Hepatocyte (in vitro differentiated cells): ENCODE measurements at regions not wholly inside any gene's neighbourhood (a gene's known extent, or its start where the extent isn't known, plus 50 kb on each side); places are given as distances from the start of the nearest gene placed in this dataset.

Experiments
- DNase-seq: peaks from one replicate; pipeline ENCODE4 v3.0.0-alpha.2; 2016; ENCODE audit warnings: low spot score
- H2AFZ ChIP-seq: fragments of 200-600 bp; sonication (generic); 2 replicates; pipeline ENCODE4 v1.6.0; 2016; ENCODE audit warnings: antibody characterized with exemption, mild to moderate bottlenecking
- H3K27ac ChIP-seq: fragments of 200-600 bp; sonication (generic); 2 replicates; pipeline ENCODE4 v1.5.1; 2016; ENCODE audit warnings: mild to moderate bottlenecking
- H3K27me3 ChIP-seq: fragments of 200-600 bp; sonication (generic); 2 replicates; pipeline ENCODE4 v1.6.1; 2016
- H3K36me3 ChIP-seq: fragments of 200-600 bp; sonication (generic); replicated peaks from 2 replicates; pipeline ENCODE4 v1.5.1; 2016; ENCODE audit warnings: low read depth; ENCODE audit not compliant: insufficient read depth
- H3K4me1 ChIP-seq: fragments of 200-600 bp; sonication (generic); 2 replicates; pipeline ENCODE4 v1.5.1; 2016; ENCODE audit warnings: mild to moderate bottlenecking, moderate library complexity; ENCODE audit not compliant: insufficient read depth
- H3K4me2 ChIP-seq: fragments of 200-600 bp; sonication (generic); 2 replicates; pipeline ENCODE4 v1.6.0; 2016
- H3K4me3 ChIP-seq: fragments of 200-600 bp; sonication (generic); 2 replicates; pipeline ENCODE4 v1.5.1; 2016; ENCODE audit warnings: mild to moderate bottlenecking
- H3K79me2 ChIP-seq: fragments of 200-600 bp; sonication (generic); 2 replicates; pipeline ENCODE4 v1.6.0; 2017; ENCODE audit warnings: mild to moderate bottlenecking
- H3K9me2 ChIP-seq: fragments of 200-600 bp; sonication (generic); replicated peaks from 2 replicates; pipeline ENCODE4 v1.6.0; 2017; ENCODE audit warnings: mild to moderate bottlenecking; ENCODE audit not compliant: insufficient read depth
- H3K9me3 ChIP-seq: fragments of 200-600 bp; sonication (generic); 2 replicates; pipeline ENCODE4 v1.5.1; 2016; ENCODE audit warnings: low read depth, mild to moderate bottlenecking
- H4K20me1 ChIP-seq: fragments of 200-600 bp; sonication (generic); 2 replicates; pipeline ENCODE4 v1.6.0; 2016; ENCODE audit warnings: mild to moderate bottlenecking; ENCODE audit not compliant: insufficient read depth, poor library complexity, severe bottlenecking
- CTCF ChIP-seq: fragments of 200-600 bp; sonication (generic); IDR thresholded peaks from 2 replicates; pipeline ENCODE4 v1.5.1; 2016; ENCODE audit warnings: antibody characterized with exemption, mild to moderate bottlenecking; ENCODE audit not compliant: poor library complexity
- EZH2 ChIP-seq: fragments of 200-600 bp; sonication (generic); IDR thresholded peaks from 2 replicates; pipeline ENCODE4 v1.6.1; 2016; ENCODE audit warnings: antibody characterized with exemption, mild to moderate bottlenecking, borderline replicate concordance
- EZH2phosphoT487 ChIP-seq: fragments of 200-600 bp; sonication (generic); IDR thresholded peaks from one replicate; pipeline ENCODE4 v1.6.1; 2018; ENCODE audit warnings: antibody characterized with exemption, mild to moderate bottlenecking, low read depth, moderate library complexity; ENCODE audit not compliant: unreplicated experiment, severe bottlenecking
- WGBS: methylation state at CpG from one replicate; pipeline ENCODE4 v1.1.6; 2016; ENCODE audit warnings: low lambda C conversion rate; ENCODE audit errors: missing lambda C conversion rate; 5-methylcytosine and 5-hydroxymethylcytosine counted together

GRCh38 chr3:3589715-3590130 is 209.5 kb upstream of the LRRN1 start:
- Histone ChIP-seq H4K20me1 (no peaks in the 10 kb centered on the region), H2AFZ (no peak overlapping the region), H3K9me3 (no peaks in the 10 kb centered on the region), H3K27me3 (no peaks in the 10 kb centered on the region), H3K4me1 (no peaks in the 10 kb centered on the region), H3K79me2 (no peaks in the 10 kb centered on the region), H3K4me2 (no peak overlapping the region), H3K4me3 (no peak overlapping the region), H3K36me3 (no peaks in the 10 kb centered on the region), H3K27ac (no peak overlapping the region), H3K9me2 (no peaks in the 10 kb centered on the region)
- no peak for TF ChIP-seq EZH2
- TF ChIP-seq CTCF, result no peak
- no peak for TF ChIP-seq EZH2phosphoT487
- DNase-seq, result no peak
- 84% methylated on average over 3 of the region's 3 CpGs for WGBS

GRCh38 chr3:3587647-3587972 is 211.6 kb upstream of the LRRN1 start:
- no peak overlapping the region for H3K4me3 ChIP-seq
- DNase-seq, result no peak
- H3K4me2 ChIP-seq, result no peak overlapping the region
- no peaks in the 10 kb centered on the region for H4K20me1 ChIP-seq
- no peaks in the 10 kb centered on the region for H3K36me3 ChIP-seq
- no peak for TF ChIP-seq EZH2
- H3K9me3 ChIP-seq, result no peaks in the 10 kb centered on the region
- no peaks in the 10 kb centered on the region for H3K9me2 ChIP-seq
- WGBS, result 78% methylated on average over 4 of the region's 4 CpGs
- no peak overlapping the region for H3K27ac ChIP-seq
- H2AFZ ChIP-seq, result no peak overlapping the region
- no peaks in the 10 kb centered on the region for H3K27me3 ChIP-seq
- no peaks in the 10 kb centered on the region for H3K4me1 ChIP-seq
- no peaks in the 10 kb centered on the region for H3K79me2 ChIP-seq

GRCh38 chr3:3586843-3587646 is 212.2 kb upstream of the LRRN1 start:
- H4K20me1 ChIP-seq, result no peaks in the 10 kb centered on the region
- H3K27me3 ChIP-seq, result no peaks in the 10 kb centered on the region
- no peak overlapping the region for H3K4me3 ChIP-seq
- H3K4me2 ChIP-seq, result no peak overlapping the region
- no peak overlapping the region for H2AFZ ChIP-seq
- no peak for TF ChIP-seq EZH2
- no peak for TF ChIP-seq EZH2phosphoT487
- TF ChIP-seq CTCF, result no peak
- no peak overlapping the region for H3K27ac ChIP-seq
- no peaks in the 10 kb centered on the region for H3K4me1 ChIP-seq
- WGBS, result 66% methylated on average over 8 of the region's 8 CpGs
- no peak for DNase-seq
- no peaks in the 10 kb centered on the region for H3K36me3 ChIP-seq
- no peaks in the 10 kb centered on the region for H3K79me2 ChIP-seq
- no peaks in the 10 kb centered on the region for H3K9me2 ChIP-seq
- no peaks in the 10 kb centered on the region for H3K9me3 ChIP-seq

- no peak overlapping the region for H3K27ac ChIP-seq
- H3K4me1 ChIP-seq, result no peaks in the 10 kb centered on the region
- no peak overlapping the region for H3K4me2 ChIP-seq
- no peak for DNase-seq
- no peaks in the 10 kb centered on the region for H3K9me2 ChIP-seq
- no peaks in the 10 kb centered on the region for H3K27me3 ChIP-seq
- no peak overlapping the region for H2AFZ ChIP-seq
- WGBS, result 89% methylated on average over 3 of the region's 3 CpGs
- no peaks in the 10 kb centered on the region for H3K36me3 ChIP-seq
- no peaks in the 10 kb centered on the region for H4K20me1 ChIP-seq
- no peak overlapping the region for H3K4me3 ChIP-seq
- H3K9me3 ChIP-seq, result no peaks in the 10 kb centered on the region
- H3K79me2 ChIP-seq, result no peaks in the 10 kb centered on the region
- no peak for TF ChIP-seq EZH2phosphoT487
Measured at GRCh38 chr3:3586336-3586735, 212.9 kb upstream of the LRRN1 start.
